GM12878 (cell line): ENCODE measurements at regions not wholly inside any gene's neighbourhood (a gene's known extent, or its start where the extent isn't known, plus 50 kb on each side); places are given as distances from the start of the nearest gene placed in this dataset.
"Not testable (repeated sequence)": the region's sequence is repeated elsewhere in the genome, so short reads cannot be mapped to it uniquely, and the experiment has no call there.

ENCODE experiments used
- RAD21 ChIP-seq: IDR thresholded peaks from 2 replicates; pipeline ENCODE4 v1.6.1; 2011; ENCODE audit warnings: mild to moderate bottlenecking, low read depth, low read length, moderate library complexity; ENCODE audit not compliant: insufficient read depth
- SUPT20H ChIP-seq: IDR thresholded peaks from 2 replicates; pipeline ENCODE4 v1.6.1; 2011; ENCODE audit warnings: low read depth, mild to moderate bottlenecking, low read length, moderate library complexity, borderline replicate concordance; ENCODE audit not compliant: control insufficient read depth

DNA sequence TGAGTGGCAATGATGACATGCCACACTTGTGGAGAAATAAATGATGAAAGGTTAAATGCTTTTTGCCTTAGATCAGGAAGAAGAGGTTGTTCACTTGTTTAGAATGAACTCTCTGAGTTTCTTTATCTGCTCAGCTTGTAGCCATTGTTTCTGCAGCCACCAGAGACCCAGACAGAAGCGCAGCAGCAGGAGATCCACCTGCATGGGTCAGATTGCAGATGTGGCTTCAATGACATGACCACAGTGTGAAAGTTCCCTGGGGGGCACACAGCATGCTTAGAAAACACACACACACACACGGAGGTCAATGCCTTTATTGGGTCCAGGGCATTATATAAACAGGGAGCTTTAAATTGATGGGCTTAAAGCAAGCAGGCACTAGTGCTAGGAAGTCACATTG, 129.0 kb upstream of the ZNF658 start:
- TF ChIP-seq SUPT20H, RAD21: not testable (repeated sequence)
